Stimulated activated CD4-positive, alpha-beta T cell treated with anti-CD3 and anti-CD28 coated beads, Interleukin-4, amount 100 ng/mL, for 24 hours (primary cell): ENCODE measurements at regions not wholly inside any gene's neighbourhood (a gene's known extent, or its start where the extent isn't known, plus 50 kb on each side); places are given as distances from the start of the nearest gene placed in this dataset.

Experiments
- DNase-seq: peaks from one replicate; pipeline ENCODE4 v3.0.0-alpha.2; 2020

DNA sequence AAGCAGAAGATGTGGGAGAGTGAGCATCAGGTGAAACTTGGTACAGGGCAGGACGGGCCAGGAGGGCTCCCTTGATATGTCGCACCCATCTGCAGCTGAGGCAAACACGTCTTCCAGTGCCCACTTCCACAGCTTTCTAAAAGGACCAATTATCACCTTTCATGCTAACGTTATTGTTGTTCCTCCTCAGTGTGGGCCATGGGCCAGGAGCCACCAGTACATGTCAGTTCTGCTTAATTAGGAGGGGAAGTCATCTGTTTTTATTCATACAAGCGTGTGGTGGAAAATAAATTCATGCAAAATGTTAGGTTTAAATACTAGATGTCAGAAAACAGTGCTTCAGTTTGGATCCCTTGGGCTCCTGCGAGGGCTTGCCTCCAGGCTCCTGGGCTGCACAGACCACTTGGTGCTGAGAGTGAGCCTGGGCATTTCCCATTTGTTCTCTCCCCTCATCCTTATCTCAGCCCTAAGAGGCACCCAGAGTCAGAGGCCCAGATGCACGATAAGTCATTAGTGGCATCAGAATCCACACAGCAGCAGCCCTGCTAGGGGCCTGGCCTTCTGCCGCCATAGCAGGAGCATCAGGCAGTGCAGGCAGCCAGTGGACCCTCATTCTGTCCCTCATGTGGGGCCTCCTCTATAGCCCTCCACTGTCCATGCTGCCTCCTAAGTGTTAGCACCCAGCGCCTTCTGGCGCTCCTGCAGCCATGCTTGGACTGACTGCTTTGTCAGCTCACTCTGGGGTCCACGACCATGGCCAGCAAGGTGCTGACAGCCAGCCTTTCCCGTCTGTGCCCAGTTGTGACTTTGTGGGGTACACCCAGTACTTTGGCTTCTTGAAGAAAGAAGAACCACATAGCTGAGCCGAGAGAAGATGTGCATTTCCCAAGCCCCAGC lies 539.8 kb upstream of the RAB6C start:
- DNase-seq = no peak

DNA sequence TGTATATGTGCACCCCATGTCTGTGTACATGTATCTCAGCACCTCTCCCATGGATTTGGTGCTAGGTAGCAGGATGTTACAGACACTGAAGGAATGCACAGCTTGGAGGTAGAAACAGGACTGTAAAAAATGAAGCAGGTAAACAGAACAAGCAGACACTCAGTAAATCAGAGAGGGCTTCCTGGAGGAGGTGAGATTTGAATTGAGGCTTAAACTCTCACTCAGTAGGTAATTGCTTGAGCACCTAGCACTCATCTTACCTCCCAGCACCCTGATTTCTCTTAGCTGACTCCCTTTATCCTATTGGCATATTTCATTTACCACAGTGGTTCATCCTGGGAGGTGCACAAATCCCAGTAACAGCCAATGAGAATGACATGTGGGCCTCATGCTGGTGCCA lies 537.9 kb upstream of the RAB6C start:
- DNase-seq = no peak

DNA sequence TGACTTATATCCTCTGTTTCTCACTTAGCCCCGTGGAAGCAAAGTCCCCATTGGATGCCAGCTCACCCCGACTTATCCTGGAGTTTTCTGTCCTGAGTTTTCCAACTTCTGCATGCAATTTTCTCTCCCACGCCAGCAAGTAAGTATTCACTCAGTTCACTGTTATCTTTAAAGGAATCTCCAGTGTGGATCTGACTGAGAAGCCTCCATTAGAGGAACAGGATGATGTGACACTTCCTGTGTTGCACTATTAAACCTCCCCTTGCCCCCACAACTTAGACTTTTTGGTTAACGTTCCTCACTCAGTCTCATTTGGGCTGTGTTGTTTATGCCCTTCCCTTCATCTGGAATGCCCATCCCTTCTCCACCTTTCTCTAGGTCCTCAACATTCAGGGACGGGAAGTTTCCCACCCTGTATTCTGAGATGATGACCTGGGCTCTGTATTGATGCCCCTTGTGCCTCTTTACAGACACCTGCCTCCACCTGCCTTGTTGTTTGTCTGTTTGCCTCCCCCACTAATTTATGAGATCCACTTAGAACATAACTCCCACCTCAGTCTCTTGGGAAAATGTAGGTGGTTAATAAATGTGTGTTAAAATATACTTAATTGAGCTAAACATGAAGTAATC lies 536.1 kb upstream of the RAB6C start:
- no peak for DNase-seq

DNA sequence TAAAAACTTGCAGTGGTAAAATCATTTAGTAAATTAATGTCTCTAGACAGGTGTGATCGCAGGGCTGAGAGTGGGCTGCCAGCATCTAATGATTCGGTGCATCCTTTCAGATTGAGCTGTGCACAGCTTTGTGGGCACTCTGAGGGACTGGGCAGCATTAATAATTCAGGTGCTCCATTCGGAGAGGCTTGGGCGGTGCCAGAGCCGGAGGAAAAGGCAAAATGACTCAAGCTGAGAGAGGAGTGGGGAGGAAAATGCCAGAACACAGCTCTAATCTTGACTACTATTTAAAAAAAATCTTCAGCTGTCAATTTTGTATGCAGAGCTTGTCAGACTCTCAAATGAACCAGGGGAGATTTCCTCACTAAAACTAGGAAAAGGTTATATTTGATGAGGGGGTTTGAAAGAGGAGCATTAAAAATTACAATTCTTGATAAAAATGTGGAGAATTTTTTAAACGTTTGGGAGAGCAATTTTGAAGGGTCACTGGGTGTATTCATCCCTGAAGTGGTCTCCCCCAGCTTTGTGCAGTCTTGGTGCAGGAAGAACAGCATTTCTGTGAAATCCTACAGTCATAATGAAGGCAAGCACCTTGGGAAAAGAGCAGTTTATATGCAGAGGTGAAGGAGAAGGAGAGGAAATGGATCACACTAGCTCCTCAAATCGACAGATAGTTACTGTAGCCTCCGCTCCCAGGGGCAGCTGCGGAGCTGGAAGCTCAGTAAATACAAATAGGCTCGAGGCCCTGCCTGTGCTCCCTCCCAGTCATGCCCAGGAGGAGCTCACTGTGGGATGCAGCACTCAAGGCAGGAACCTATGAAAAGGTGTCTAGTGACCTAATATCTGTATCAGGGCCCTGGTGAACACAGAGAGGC lies 535.4 kb upstream of the RAB6C start:
- no peak for DNase-seq

DNA sequence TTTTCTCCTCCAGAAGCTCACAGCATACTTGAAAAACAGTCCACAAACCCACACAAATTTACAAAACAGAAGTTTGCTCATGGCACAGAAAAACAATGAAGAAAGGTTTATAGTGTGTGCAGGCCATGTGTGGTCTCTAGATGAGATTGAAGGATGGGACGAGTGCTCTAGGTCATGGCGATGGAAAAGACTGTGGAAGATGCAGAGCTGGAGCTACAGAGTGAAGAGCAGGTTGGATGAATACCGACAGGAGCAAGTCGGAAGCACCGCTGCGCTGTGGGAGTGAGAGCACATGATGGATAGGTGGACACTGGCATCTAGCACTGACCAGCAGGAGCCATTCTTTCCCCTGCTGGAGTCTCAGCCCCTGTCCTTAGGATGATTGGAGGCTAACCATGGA lies 534.7 kb upstream of the RAB6C start:
- no peak for DNase-seq

DNA sequence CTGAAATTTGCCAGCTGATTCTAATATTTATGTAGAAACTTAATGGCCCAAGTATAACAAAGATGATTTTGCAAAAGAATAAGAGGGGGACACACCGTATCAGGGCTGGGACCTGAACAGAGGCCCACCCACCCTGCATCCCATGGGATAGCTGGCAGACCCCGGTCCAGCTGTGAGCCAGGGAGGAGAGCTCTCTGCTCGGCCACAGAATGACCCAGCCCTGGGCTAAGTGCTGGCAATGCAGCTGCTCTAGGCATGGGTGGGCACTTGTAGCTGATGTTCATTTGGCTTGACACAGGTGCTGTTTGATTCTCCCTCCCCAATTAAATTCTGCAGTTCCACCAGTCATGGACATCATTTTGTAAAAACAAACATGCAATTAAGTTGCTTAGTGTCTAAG lies 522.8 kb upstream of the RAB6C start:
- no peak for DNase-seq

DNA sequence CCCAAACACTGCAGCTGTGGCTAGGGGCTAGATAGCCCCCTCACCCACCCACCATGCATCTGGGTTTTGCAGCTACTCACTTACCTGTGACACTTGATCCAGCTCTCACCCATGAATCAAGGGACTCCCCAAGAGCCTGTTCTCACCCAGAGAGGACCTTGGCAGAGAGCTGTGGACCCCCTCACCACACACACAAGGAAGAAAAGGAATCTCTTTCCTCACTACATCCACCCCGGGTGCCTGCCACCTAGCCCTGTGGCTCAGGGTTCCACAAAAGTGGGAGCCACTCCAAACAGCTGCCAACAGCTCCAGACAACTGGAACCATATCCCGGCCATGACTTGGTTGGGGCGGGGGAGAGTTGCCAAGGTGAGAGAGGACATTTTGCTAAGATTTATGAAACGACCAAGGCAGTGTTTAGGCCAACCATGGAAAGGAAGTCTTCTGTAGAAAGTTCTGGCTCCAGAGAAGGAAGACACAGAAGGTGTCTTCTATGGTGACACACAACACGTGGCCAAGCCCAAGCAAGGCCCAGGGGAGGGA lies 522.1 kb upstream of the RAB6C start:
- no peak for DNase-seq

DNA sequence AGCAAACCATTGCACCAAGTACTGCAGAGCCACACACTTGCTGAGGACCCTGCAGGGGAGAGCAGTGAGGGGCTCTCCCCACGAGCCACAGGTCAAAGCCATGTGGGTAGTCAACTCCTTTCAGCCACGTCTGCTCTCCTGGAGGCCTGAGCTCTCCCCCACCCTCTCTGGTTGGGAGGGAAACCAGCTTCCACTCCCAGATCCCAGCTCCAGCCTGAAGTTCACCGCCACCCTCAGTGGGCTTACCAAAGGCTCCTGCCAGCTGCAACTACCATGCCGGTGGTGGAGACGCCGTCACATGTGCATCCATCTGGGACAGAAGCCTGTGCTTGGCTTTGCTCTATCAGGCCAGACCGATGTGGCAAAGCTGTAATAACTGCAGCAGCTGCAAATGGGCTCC lies 521.5 kb upstream of the RAB6C start:
- no peak for DNase-seq

DNA sequence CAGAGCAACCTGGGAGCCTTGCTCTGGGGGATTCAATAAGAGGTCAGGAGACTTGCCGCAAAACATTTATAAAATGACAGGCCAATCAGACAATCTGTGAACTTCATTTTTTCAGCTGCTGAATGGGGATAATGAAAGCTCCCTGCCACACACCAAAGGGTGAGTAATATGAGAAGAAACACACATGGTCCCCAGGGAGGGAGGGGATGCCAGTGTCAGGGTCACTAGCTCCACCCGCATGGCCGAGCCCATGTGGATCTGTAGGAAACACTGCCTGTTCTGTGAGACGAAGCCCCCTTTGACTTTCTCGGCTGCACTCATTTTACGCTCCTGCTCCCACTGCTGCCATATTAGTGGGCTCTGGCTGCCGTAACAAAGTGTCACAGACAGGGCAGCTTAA lies 521.0 kb upstream of the RAB6C start:
- no peak for DNase-seq

DNA sequence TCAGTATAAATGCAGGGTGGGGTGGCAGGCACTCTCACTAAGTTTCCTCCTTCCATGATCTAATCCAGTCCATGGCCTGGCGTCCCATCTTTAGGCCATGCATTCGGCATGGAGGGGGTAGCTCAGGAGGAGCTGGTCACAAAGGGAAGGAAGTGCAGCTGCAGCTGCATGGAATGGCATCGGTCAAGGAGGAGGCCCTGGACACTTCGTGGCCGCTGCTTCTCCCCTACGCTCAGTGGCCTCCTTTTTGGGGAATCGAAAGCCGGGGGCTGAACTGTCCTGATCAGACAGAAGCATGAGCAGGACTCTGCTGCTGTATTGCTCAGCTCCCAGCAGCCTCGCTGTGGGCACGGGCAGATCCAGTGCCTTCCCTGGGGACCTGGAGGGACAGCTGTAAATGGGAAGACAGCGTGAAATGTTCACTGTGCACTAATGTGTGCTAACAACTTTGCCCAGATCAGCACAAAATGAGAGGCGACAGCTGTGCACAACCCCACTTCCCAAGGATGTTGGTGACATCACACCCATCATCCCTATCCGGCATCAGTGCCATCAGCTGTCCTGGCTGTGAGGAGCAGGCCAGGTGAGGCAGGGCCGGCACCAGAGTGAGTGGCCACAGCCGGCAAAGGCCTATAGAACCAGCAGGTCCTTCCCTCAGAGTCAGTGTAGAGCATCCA lies 520.1 kb upstream of the RAB6C start:
- DNase-seq = no peak

DNA sequence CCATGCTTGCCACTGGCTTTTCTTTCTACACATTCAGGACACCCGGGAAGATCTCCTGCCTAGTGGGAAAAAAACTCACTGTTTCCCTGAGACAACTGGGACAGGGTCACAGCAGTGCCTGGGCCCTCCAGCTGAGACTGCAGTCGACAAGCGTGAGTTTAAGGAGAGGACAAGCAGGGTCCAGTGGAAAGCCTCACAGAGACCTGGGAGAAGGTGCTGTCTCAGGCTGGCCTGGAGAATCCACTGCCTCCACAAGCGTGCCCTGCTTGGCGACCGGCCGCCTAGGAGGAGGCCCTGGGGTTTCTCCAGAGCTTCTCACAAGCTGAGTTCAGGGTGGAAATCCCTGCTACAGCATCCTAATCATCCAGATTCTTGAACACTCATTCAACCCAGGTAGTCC lies 519.6 kb upstream of the RAB6C start:
- no peak for DNase-seq

DNA sequence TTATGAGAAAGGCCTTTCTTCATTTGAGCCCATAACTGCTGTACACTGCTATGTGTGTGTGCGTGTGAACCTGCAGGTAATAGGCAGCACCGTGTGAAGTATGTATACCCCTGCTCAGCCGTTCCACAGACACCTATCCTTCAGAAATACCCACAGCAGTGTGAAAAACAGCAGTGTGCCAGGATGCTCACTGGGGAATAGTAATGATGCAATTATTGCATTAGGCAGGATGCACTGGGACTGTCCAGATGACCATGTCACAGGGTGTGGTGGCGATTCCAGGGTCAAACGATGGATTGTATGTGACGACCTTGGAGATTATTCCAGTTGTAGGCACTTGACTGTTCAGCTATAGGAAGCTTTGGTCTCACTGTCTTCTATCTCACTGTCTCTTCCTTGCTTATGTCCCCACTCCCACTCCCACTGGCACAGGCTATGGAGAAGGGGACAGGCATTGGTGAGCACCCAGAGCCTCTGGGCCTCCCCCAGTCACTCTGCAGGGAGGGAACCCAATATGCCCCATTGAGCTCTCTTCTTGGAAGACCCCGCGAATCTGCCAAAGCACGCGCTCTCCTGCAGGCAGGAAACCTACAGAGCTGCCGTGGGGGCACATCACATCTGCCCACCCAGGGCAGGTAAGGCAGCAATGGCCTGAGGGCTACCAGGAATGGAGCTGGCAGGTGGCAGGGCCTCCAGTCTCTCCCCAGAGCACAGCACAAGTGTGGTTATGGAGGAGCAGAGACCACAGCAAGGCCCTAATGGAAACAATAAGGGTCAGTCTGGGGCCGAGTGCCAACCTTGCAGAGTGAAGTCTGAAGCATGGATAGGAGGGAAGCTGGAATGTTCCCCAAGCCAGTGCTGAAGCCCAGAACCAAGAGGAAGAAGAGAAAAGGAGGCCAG lies 518.9 kb upstream of the RAB6C start:
- no peak for DNase-seq

DNA sequence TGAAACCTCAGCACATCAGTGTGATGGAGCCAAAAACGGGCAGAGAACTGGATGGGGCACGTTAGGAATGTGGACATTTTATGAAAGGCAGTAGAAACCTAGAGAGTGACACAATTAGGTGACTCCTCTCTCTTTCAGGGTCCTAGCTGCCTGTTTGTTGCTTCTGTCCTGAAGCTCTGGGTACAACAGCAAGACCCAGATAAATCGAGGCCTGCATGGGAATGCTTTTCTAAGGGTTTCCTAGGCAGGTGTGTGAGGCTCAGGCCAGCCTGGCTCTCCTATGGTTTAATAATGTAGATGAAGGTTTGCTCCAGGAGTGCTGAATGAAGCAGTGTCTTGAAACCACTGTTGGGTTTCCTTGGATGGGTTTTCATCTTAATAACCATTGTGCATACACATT lies 517.1 kb upstream of the RAB6C start:
- DNase-seq = no peak

DNA sequence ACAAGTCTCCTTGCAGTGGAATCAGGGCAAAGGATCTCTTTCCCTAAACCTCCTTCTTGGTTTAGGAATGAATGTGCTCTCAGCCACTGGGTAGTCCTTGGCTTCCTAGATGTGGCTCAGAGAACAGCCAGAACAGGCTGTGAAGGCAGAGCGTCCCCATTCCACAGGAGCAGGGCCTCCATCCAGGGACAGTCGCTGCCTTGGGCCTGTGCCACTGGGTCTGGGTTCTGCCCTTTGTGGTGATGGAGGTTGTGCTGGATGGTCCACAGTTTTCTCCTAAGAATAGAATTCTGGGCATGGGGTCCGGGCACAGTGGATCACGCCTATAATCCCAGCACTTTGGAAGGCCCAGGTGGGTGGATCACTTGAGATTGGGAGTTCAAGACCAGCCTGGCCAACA lies 516.5 kb upstream of the RAB6C start:
- DNase-seq = no peak

DNA sequence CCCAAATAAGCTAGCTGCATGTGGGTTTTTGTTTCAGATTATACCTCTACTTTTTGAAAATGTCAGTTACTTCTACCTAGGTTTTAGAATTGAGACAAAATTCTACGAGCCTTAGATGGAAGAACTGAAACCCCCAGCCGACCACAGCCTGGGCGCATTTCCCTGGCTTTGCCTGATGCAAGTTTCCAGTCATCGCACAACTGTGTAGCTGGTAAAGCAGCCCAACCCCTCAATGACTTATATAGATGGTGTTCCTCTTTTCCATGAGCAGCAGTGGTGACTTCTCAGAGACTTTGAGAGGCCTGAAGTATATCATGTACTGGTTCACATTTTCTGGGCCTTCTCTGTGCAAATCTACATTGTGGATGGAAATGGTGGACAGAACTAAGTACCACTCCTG lies 515.4 kb upstream of the RAB6C start:
- no peak for DNase-seq

DNA sequence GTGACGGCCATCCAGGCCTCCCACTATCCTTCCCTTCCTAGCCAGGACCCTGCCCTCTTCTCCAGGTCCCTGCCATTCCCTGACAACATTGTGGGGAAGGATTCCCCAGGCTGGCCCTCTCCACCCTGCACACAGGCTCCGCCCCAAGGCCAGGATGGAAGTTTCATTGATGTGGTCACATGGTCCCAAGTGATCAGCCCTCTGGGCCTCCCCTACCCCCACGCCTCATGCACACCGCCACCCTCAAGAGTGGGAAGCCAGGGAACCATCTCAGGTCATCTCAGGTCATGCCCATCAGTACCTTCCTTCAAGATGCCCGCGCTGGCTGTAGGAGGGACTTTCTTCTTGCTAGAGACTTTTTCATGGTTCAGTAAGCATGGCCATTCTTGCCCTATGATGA lies 514.8 kb upstream of the RAB6C start:
- no peak for DNase-seq

DNA sequence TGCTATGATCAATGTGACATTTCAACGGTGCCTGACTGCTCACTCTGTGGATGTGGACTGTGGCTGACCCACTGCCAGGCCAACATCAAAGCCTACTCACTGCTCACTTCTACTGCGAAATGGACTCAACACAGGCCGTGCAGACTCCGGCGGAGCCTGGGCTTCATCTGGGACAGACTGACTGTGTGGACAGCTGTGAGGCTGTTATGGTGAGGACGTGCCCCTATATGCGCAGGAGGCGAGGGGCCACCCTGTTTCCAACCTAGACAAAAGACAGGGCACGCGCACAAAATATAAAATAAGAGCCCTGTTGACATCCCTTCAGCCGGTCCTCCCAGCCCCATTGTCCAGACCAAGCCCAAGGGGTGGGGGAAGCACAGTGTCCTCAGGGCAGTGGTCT lies 514.4 kb upstream of the RAB6C start:
- no peak for DNase-seq

DNA sequence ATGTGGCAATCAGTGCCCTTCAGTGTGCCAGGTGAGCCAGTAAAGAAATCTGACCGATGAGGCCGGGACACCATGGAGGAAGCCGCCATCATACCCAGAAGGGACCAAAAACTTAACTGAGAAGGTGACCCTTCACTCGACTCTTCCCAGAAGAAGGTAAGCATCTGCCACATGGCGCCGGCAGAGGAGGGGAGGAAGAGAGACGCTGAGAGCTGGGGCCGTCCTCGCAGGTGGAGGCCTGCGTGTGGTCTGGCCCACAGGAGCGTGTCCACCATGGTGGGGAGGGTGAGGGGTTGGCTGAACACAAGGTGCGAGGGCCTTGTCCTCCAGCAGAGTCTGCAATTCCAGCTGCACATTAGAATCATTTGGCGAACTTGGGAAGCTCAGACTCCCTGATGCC lies 513.1 kb upstream of the RAB6C start:
- no peak for DNase-seq

DNA sequence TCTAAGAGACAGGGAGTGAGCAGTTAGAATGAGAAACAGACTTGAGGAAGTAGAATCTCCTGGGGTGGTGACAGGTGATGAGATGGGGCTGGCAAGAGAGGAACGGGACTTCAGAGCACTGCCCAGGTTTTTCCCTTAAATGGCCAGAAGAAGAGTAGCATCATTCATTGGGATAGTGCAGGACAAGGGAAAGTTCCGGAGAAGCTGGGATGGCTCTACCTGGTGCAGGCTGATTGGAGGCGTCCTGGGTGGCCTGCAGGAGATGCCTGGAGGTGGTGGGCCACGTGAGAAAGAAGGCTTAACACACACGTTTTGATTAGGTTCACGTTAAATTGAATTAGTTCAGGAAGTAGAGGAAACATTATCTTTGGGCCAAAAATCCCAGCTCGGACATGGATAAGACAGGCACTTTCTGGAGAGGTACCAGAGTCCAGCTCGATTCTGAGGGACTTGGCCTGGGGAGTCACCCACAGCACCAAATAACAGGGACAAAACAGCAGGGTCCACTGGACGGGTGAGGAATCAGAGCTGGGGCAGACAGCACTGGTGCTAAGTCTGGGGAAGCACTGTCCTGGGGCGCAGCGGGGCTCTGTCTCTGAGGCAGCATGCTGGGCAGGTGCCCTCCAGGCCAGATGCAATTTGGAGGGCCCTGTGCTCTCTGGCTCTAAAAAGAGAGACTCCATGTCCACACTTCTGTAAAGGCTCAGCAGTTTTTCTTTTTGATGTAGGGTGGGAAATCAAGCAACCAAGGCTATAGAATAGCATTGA lies 512.3 kb upstream of the RAB6C start:
- DNase-seq = no peak

DNA sequence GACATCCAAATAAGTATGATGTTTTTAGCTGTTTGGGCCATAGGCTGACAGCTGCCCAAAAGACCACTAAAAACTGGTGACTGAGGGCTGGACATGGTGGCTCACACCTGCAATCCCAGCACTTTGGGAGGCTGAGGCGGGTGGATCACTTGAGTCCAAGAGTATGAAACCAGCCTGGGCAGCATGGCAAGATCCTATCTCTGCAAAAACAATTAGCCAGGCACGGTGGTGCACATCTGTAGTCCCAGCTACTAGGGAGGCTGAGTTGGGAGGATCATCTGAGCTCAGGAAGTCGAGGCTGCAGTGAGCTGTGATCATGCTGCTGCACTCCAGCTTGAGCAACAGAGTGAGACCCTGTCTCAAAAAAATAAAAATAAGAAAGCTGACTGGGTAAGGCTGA lies 511.5 kb upstream of the RAB6C start:
- no peak for DNase-seq

DNA sequence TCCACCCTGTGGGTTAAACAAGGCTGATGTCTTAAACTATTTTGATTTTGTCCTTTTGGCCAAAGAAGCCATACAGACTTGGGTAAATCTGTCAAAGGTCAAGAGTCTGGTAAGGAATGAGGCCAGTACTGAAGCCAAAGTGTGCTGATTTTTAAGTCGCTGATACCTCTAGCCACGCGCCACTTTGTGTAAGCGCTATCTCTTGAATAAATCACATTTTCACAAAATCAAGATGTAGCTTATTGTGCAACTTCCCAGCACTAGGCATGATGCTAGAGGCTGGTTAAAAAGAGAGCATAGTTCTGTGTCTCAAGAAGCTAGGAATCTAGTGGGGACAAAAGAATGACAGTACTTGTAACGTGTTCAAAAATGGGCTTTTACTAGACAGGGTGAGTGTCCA lies 510.6 kb upstream of the RAB6C start:
- no peak for DNase-seq
